ENCODE measurements at regions not wholly inside any gene's neighbourhood (a gene's known extent, or its start where the extent isn't known, plus 50 kb on each side); places are given as distances from the start of the nearest gene placed in this dataset.
"Not testable (repeated sequence)": the region's sequence is repeated elsewhere in the genome, so short reads cannot be mapped to it uniquely, and the experiment has no call there.

DNA sequence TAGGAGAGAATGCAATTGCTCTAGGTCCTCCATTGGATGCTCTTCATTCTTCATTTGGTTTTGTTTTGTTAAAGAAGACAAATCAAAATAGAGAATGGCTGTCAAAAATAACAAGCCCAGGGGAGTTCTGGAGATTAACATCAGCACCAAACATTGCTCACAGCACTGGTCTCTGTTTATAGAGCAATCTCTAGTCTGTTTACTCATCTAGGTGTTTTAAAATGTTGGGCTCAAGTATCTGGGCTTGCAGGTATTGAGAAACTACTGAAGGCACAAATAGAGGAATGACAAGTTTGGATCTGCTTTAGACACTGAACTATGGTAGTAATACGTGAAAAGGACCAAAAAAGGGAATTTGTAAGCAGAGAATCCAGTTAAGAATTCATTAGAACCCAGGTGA is 77.0 kb upstream of the TMC1 start:
- TF ChIP-seq, protein P1, sequence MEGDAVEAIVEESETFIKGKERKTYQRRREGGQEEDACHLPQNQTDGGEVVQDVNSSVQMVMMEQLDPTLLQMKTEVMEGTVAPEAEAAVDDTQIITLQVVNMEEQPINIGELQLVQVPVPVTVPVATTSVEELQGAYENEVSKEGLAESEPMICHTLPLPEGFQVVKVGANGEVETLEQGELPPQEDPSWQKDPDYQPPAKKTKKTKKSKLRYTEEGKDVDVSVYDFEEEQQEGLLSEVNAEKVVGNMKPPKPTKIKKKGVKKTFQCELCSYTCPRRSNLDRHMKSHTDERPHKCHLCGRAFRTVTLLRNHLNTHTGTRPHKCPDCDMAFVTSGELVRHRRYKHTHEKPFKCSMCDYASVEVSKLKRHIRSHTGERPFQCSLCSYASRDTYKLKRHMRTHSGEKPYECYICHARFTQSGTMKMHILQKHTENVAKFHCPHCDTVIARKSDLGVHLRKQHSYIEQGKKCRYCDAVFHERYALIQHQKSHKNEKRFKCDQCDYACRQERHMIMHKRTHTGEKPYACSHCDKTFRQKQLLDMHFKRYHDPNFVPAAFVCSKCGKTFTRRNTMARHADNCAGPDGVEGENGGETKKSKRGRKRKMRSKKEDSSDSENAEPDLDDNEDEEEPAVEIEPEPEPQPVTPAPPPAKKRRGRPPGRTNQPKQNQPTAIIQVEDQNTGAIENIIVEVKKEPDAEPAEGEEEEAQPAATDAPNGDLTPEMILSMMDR (IDR thresholded peaks at IDR 0.05; ENCODE audit: insufficient read depth, low read length) = no peak
- no peak overlapping the region for H3K4me3 ChIP-seq (ENCODE audit: low read depth, low read length)
- no peak for DNase-seq (ENCODE audit: low read depth)

DNA sequence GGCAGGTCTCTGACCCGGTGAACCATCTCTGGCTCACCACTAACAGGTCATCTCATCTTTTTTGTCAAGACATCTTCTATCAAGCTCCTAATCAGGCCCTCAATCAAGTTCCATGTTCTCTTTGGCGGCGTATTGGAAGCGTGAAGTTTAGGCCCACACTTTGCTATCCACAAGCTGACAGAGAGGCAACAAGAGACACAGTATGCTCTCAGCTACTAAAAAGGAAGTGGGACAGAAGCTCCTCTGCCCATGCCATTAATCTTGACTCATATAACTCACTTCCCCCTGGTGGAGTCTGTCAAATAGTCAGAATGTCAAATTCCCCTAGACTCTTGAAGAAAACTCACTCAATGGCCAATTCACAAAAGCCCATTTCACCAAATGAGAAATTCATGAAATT is 77.6 kb upstream of the TMC1 start:
- TF ChIP-seq, protein P1 (IDR thresholded peaks at IDR 0.05; ENCODE audit: insufficient read depth, low read length) = no peak
- H3K4me3 ChIP-seq (ENCODE audit: low read depth, low read length) = no peak overlapping the region
- DNase-seq (ENCODE audit: low read depth) = no peak

DNA sequence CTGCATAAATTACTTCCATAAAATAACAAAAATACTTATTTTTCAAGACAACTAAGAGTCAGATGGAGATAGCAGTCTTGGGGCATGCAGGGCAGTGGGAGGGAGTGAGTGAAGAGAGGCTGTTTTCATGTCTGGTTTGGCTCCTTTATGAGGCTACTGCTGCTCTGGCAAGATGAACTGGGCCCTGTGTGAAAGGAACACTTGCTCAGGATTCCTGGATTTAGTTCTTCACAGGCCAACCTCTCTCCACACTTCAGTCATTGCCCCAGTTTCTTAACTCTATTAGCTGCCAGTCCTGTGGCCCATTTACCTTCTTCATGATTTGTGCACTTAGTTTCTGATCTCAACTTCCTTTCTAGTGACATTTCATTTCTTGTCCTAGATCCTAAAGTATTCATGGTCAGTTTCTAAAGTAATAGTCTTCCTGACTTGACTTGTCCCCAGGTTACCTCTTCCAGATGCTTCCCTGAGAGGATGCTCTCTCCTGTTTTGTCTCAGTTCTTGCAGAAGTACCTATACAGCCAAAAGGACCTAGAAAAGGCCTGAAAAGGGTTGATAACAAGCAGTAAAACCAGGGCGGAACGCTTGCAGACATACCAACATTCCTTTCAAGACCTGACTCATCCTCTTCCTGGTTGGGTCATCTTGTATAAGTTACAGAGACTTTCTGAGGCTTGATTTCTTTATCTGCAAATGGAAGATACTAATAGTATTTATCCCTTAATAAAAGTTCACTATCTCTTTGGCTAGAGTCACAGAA is 77.0 kb upstream of the ZFAND5 start:
- H3K4me3 ChIP-seq (ENCODE audit: low read depth, low read length) = no peak overlapping the region
- peak; percentile 88 for DNase-seq (ENCODE audit: low read depth)
- TF ChIP-seq, protein P1 (IDR thresholded peaks at IDR 0.05; ENCODE audit: insufficient read depth, low read length) = no peak

DNA sequence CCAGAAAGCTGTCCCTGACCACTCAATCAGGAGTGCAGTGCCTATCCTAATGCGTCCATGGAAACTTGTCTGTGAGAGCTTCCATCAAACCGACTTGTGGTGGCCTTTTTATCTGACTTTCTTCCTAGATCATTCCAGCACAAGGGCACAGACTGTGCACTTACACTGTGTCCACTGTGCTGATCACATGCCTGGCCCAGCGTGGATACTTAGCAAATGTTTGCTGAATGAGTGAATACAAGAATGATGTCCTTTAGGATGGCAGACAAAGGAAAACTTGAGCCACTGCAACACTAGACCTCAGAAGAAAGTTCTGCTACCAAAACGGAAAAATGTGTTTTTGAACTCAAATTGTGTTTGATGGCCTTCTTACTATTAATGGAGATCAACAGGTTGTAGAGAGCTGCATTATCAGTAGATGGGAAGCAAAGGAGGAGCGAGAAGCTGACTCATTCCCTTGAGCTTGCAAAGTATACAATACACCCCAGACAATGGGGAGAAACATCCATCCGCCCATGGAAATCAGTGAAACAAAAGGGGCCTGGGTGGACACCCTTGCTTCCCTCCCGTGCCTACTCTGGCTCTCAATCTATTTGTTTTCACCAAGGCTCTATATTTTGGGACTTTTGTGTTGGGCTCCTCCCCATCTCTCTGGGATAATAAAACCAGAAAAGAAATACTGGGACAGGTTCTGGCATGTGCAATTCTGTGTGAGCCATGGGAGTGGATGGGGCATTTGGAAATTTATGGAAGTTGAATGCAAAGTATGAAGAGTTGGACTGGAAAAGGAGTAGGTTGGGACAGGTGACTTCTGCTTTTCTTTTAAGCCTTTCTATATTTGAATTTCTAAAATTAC is 76.2 kb upstream of the ZFAND5 start:
- peak; percentile 46 for DNase-seq (ENCODE audit: low read depth)
- TF ChIP-seq, protein P1 (IDR thresholded peaks at IDR 0.05; ENCODE audit: insufficient read depth, low read length) = no peak
- no peak overlapping the region for H3K4me3 ChIP-seq (ENCODE audit: low read depth, low read length)

DNA sequence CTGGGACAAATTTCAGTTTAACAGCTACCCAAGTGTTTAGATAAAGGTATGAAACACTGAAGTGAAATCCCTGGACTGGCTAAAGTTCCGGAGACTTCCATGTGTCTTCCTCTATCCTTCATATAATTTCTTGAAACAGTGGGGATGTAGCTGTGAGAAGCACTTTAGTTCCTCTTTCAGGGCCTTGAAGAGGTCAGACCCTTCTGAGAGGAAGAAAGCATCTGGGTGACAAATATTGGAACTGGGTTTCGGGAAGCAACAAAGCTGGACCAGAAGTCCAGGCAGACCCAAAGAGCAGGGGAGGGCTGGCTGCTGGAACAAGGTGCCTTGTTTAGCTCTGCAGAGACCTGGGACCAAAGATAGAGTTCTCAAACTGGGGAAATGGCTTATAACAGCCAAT is 75.4 kb upstream of the ZFAND5 start:
- no peak for DNase-seq (ENCODE audit: low read depth)
- no peak overlapping the region for H3K4me3 ChIP-seq (ENCODE audit: low read depth, low read length)
- TF ChIP-seq, protein P1 (IDR thresholded peaks at IDR 0.05; ENCODE audit: insufficient read depth, low read length) = no peak

DNA sequence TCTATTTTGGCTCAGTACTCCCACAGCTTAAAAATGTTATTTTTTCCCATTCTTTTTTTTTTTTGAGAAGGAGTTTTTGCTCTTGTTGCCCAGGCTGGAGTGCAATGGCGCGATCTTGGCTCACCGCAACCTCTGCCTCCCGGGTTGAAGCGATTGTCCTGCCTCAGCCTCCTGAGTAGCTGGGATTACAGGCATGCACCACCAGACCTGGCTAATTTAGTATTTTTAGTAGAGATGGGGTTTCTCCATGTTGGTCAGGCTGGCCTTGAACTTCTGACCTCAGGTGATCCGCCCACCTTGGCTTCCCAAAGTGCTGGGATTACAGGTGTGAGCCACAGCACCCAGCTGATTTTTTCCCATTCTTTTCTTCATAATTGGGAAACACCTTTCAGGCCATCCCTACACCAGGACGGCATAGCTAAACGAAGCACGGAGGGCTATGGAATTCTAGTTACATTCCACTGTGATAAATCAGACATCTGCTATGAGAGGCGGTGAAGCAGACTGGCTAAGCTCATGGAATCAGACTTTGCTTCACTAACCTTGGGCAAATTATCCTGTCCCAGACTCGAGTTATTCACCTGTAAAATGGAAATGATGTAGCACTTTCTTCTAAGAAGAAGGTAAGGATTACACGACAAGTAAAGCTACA is 68.7 kb upstream of the ZFAND5 start:
- DNase-seq (ENCODE audit: low read depth) = peak; percentile 71
- H3K4me3 ChIP-seq (ENCODE audit: low read depth, low read length) = not testable (repeated sequence)

DNA sequence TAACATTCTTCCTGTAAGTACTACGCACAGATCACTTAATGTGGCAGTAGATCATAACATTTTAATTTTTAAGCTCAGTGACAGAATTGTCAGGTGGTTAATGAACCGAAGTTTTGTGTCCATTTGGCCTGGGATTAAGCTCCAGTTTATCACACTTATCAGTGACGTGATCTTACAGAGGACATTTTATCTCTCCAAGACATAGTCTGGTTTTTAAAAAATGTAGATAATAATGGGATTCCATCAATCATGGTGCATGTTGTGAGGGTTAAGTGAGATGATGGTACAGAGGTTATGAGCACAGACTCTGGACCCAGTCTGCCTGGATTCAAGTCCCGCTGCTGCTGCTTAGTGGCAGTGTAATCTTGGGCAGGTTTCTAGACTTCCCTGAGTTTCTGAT is 66.0 kb upstream of the ZFAND5 start:
- DNase-seq (ENCODE audit: low read depth) = no peak
- H3K4me3 ChIP-seq (ENCODE audit: low read depth, low read length) = no peak overlapping the region
- TF ChIP-seq, protein P1 (IDR thresholded peaks at IDR 0.05; ENCODE audit: insufficient read depth, low read length) = no peak

Measured in fibroblast of the aortic adventitia (primary cell).